ENCODE measurements at regions not wholly inside any gene's neighbourhood (a gene's known extent, or its start where the extent isn't known, plus 50 kb on each side); places are given as distances from the start of the nearest gene placed in this dataset.

DNA sequence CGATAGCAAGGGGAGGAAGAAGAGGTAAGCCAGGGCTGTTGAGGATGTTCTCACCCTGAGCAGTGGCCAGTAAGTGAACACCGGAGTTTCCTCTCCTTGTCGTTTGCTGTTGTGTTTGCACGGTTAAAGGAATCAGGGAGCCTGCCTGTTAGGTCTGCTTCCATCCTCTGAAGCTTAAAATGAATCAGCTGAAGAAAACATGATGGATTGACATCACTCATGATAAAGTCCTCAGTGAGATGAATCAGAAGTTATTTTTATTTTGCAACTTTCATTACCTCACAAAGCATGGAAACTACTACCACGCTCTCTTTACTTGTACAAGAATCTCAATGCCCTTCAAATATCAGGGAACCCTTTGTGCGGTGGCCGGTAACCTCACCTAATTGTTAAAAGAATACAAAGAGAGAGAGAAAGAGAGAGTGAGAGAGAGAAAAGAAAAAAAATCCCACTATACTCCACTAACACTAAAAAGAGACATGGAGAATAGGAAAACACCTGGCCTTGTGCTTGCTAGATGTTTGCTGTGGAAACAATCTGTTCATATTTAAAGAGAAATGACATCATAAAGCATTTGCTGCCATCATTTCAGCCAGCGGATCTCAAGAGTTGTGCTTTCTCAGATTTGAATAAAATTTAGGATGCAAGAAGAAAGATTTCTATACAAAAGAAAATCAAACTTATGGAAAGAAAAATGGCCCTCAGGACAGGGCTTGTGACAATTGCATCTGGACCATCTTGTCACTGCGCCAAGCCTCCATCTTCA, 441.6 kb upstream of the SALL1 start:
- no peak for ATAC-seq (ENCODE audit: low FRiP score)
- TF ChIP-seq, protein P1, sequence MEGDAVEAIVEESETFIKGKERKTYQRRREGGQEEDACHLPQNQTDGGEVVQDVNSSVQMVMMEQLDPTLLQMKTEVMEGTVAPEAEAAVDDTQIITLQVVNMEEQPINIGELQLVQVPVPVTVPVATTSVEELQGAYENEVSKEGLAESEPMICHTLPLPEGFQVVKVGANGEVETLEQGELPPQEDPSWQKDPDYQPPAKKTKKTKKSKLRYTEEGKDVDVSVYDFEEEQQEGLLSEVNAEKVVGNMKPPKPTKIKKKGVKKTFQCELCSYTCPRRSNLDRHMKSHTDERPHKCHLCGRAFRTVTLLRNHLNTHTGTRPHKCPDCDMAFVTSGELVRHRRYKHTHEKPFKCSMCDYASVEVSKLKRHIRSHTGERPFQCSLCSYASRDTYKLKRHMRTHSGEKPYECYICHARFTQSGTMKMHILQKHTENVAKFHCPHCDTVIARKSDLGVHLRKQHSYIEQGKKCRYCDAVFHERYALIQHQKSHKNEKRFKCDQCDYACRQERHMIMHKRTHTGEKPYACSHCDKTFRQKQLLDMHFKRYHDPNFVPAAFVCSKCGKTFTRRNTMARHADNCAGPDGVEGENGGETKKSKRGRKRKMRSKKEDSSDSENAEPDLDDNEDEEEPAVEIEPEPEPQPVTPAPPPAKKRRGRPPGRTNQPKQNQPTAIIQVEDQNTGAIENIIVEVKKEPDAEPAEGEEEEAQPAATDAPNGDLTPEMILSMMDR (IDR thresholded peaks at IDR 0.05): no peak

DNA sequence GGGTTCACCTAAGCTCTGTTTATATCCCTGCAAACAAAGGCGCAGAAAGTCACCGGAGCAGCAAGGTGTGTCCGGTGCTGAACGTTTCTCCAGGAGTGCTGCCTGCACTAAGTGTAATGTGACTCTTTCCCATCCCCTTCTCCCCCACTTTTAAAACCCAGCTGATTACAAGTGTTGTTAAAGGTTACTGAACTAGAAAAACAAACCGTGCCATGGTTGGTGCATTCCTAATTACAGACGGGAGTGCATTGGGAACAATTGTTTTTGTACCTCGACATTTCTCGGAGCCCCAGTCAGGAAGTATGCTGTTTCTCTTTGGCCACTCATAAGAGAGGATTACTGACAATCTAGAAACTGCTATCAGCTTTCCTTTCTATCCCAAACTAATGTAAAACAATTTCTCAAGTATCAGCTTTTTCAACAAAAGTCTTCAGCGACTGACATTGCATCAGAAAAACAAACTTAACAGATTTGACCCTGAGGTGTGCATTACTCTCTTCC, 441.0 kb upstream of the SALL1 start:
- DNase-seq (ENCODE audit: low spot score): no peak
- ATAC-seq (ENCODE audit: low FRiP score): no peak
- TF ChIP-seq, protein P1 (IDR thresholded peaks at IDR 0.05): no peak

More for the DNA sequence above, 441.6 kb upstream of the SALL1 start:
- DNase-seq (ENCODE audit: low spot score): no peak

DNA sequence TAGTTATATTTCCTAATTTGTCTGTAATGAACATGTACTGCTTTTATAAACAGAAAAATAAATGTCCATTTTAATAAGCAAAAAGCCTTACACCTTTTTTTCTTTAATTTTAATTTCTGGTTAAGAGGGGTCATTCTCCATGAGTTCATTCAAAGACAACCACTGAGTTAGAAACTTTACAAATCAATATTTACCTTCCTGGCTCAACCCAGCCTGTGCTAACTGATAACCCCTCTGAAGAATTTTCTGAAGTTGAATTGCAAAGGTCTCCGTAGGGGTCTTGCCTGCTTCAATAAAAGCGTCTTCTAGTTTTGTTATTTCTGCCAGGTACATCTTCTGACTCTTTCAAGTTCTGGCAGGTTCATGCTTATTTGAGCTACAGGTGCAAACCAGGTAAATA, 440.4 kb upstream of the SALL1 start:
- TF ChIP-seq, protein P1 (IDR thresholded peaks at IDR 0.05): no peak
- no peak for DNase-seq (ENCODE audit: low spot score)
- ATAC-seq (ENCODE audit: low FRiP score): no peak

DNA sequence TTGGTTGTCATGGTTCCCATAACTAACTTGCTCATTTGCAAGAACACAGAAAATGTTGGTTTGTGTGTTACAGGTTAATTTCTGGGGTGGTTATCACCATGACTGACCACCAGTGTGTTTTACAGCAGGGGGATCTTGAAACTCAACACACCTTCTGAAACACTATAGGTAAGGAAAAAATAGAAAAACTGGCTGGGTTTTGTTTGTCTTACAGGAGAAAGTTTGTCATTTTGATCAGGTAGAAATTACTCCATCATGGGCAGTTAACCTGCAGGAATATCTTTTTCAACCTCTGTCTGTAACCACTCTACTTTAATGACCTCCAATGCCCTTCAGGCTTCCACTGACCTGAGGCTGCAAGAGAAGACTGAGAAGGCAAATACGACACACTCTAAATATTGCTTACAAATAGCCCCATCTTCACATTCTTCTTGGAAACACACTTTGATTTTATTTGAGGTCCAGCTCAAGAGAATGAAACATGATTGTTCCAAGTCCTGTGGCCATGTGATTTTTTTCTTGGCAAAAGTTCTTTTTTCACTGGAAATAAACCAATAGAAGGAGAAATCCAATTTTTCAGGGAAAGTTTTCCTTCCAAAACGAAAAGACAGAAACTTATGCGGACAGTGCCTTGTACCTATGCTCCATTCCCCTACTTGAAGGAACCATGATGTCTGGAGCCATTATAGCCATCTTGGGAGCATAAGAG, 428.7 kb upstream of the SALL1 start:
- DNase-seq (ENCODE audit: low spot score): no peak
- no peak for ATAC-seq (ENCODE audit: low FRiP score)
- TF ChIP-seq, protein P1 (IDR thresholded peaks at IDR 0.05): no peak

DNA sequence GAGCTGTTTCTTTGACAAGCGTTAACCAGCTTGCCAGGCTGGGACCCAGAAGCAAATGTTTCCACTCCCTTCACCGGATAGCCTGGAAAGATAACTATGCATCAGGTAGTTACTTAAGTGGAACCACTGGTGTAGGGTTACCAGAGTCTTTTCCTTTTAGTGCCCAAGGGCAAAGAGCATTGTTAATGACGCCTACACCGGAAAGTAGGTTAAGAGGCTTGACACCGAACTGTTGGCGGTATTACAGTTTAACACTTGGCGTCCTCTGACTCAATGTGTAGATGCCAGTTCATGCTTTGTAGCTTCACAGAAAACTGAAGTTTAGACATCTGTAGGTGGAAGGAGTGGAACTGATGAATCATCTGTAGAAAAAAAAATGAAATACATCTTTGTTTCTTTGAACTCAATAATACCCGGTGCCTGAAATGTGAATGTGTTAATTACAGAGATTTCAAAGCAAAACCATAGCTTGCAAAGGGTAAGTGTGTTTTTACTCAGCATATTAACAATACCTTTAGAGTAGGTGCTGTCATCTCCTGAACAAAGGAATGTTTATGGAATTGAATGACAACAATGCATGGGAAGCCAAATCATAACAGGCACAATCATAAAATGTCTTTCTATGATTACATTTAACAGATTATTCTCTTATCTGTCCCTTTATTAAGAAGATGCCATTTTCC, 426.7 kb upstream of the SALL1 start:
- DNase-seq (ENCODE audit: low spot score) (no peak), ATAC-seq (ENCODE audit: low FRiP score) (no peak)
- TF ChIP-seq, protein P1 (IDR thresholded peaks at IDR 0.05): no peak

DNA sequence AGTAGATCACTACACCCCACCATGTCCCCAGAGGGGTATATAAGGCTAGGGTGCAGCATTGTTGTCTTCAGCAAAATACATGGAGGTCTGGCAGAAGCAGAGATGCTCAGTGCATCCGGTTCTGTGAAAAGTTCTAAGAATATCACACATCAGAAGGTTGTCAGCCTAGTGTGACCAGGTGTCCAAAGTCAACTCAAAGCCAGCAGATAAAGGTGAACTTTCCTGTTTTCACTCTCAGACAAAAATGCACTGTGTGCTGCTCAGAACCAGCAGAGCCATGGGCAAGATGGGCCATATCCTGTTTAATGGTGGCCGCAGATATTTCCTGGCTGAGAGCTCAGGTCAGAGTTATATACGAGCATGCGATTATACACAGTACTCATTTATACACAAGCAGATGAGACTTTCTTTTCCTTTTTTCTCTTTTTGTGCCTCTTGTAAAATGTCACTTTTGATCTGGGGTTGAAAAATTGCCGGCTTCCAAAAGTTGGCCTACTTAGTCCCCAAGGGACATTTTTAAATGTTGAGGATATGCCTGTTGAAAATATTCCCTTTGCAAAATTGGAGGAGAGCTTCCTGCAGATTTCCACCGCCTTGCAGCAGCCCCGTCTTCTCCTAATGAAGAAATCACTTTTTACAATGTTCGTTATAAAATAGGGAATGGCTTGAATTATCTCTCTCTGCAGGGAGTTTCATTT, 425.6 kb upstream of the SALL1 start:
- no peak for DNase-seq (ENCODE audit: low spot score)
- ATAC-seq (ENCODE audit: low FRiP score): no peak
- TF ChIP-seq, protein P1 (IDR thresholded peaks at IDR 0.05): no peak

Measured in omental fat pad (tissue), 3 donors.